GM12865 (cell line): ENCODE measurements at regions not wholly inside any gene's neighbourhood (a gene's known extent, or its start where the extent isn't known, plus 50 kb on each side); places are given as distances from the start of the nearest gene placed in this dataset.
"Not testable (repeated sequence)": the region's sequence is repeated elsewhere in the genome, so short reads cannot be mapped to it uniquely, and the experiment has no call there.

ENCODE experiments used
- DNase-seq: peaks from one replicate; pipeline ENCODE4 v3.0.0; 2010; ENCODE audit warnings: low read depth
- H3K4me3 ChIP-seq: 2 replicates; pipeline ENCODE4 v1.5.1; 2011; ENCODE audit warnings: mild to moderate bottlenecking, low read depth, low read length, control low read depth
- TF ChIP-seq, protein P1 (sequence below): IDR thresholded peaks from 2 replicates; pipeline ENCODE4 v1.5.1; 2011; ENCODE audit warnings: low read length, control low read depth, low read depth, inconsistent platforms; ENCODE audit not compliant: insufficient read depth; ENCODE audit errors: missing control alignments

DNA sequence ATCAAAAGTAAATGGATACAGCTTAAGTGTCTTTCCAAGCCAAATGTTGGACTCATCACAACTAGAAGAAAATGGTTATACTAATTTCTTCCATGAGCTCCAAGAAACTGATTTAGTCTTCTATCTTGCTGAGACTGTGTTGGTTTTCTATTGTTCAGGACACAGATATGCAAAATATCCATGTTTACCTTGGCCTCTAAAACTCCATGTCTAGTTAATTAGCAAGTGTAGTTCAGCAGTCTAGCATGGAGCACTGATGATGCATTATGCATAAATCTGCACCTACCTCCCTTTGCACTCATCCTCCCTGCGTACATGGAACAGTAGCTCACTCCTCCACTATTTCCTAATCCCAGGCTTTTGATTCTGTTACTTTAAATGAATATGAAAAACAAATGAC, 731.4 kb upstream of the CHAC2 start:
- H3K4me3 ChIP-seq: no peak overlapping the region
- TF ChIP-seq, protein P1, sequence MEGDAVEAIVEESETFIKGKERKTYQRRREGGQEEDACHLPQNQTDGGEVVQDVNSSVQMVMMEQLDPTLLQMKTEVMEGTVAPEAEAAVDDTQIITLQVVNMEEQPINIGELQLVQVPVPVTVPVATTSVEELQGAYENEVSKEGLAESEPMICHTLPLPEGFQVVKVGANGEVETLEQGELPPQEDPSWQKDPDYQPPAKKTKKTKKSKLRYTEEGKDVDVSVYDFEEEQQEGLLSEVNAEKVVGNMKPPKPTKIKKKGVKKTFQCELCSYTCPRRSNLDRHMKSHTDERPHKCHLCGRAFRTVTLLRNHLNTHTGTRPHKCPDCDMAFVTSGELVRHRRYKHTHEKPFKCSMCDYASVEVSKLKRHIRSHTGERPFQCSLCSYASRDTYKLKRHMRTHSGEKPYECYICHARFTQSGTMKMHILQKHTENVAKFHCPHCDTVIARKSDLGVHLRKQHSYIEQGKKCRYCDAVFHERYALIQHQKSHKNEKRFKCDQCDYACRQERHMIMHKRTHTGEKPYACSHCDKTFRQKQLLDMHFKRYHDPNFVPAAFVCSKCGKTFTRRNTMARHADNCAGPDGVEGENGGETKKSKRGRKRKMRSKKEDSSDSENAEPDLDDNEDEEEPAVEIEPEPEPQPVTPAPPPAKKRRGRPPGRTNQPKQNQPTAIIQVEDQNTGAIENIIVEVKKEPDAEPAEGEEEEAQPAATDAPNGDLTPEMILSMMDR: no peak
- no peak for DNase-seq

DNA sequence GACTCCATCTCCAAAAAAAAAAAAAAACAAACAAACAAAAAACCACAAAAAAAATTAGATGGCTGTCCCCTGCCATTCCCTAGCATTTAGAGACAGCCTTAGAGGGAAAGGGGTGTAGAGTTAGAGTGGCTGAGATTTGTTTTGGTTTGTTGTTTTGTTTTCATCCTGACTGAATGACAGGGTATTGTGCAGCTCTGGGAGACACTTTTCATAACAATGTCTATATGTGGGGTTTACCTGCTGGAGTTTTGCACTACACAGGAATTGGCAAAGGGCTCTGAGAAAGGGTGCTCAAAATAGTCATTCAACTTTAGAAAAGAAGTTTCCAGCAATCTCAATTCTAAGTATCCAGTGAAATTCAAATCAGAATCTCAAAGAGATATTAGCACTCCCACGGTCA, 732.5 kb upstream of the CHAC2 start:
- TF ChIP-seq, protein P1: no peak
- no peak overlapping the region for H3K4me3 ChIP-seq
- DNase-seq: no peak

DNA sequence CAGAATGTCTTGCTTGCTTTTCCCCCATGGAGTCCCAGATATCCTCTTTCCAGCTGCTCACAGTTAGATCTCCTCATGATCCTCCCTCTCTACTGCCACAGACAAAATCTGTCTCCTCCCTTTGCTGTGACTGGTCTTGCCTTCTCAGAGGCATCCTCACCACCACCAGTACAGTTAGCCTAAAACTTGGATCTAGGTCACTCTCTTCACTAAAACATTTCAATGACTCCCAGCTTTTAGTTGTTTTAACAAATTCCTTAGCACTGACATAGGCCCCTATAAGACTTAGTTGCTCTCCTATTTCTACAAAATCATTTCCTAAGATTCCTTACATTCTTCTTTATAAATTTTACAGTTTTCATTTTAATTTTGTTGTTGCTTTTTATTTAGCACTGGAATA, 734.2 kb upstream of the CHAC2 start:
- TF ChIP-seq, protein P1: no peak
- DNase-seq: no peak
- H3K4me3 ChIP-seq: no peak overlapping the region

DNA sequence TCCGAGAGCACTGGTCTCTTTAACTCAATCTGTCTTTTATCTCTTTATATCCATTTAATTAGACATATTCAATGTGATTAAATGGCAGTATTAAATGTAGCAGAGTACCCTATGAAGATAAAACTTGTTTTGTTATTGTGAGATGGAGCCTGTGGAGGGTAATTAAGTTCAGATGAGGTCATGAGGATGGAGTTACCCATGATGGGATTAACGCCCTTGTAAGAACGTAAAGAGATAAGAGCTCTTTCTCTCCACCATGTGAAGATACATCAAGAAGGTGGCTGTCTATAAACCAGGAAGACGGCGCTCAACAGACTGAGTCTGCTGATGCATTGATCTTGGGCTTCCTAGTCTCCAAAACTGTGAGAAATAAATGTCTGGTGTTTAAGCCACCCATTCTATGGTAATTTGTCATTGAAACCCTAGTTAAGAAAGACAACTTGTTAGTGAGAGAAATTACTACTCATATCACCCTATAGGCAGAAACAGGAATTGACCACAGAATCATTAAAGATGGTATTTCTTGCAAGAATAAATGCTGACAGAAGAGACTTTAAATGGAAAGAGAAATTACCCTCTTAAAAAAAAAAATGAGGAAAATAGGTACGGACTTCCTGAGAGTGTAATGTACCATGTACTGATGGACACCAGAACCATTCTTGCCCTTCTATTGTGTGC, 738.7 kb upstream of the CHAC2 start:
- no peak for DNase-seq

DNA sequence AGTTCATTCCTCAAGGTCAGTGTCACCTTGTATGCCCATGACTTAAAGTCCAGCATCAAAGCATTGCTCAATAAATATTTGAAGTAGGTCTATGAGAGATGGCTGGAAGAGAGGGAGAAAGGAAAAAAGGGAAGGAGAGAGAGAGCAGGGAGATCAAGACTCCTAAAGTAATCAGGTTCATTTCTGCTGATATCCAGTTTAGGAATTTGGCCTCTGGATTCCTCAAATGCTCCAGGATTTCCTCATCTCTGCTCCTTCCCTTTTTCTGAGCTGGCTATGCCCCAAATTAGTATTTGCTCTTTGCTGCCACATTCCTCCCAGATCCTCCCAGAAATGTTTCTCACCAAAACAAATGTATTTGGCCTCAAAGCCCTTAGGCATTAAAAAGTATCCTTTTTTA, 739.4 kb upstream of the CHAC2 start:
- TF ChIP-seq, protein P1: no peak
- DNase-seq: no peak
- H3K4me3 ChIP-seq: no peak overlapping the region

More for the DNA sequence above, 738.7 kb upstream of the CHAC2 start:
- TF ChIP-seq, protein P1: no peak
- no peak overlapping the region for H3K4me3 ChIP-seq

DNA sequence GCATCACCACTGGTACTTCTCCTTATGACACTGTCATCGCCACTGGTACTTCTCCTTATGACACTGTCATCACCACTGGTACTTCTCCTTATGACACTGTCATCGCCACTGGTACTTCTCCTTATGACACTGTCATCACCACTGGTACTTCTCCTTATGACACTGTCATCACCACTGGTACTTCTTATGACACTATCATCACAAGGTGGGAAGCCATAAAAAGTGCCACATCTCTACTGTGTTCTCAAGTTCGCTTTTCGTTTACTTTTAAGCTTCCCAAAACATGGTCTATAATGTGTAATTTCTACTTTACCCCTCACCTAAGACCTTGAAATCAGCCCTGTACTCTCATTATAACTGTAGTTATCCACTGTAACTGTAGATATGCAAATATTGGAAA, 745.4 kb upstream of the CHAC2 start:
- H3K4me3 ChIP-seq, DNase-seq: not testable (repeated sequence)

DNA sequence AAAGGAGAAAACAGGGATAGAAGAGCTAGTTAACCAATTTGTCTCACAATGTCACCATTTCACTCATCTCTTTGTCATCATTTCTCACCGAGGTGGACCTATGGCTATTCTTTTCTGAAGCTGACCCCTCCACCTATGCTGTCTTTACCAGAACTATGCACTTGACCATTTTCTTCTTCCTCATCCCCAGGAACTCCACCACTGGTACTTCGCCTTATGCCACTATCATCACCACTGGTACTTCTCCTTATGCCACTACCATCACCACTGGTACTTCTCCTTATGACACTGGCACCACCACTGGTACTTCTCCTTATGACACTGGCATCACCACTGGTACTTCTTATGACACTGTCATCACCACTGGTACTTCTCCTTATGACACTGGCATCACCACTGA, 745.8 kb upstream of the CHAC2 start:
- no peak for DNase-seq
- TF ChIP-seq, protein P1: no peak
- H3K4me3 ChIP-seq: no peak overlapping the region

DNA sequence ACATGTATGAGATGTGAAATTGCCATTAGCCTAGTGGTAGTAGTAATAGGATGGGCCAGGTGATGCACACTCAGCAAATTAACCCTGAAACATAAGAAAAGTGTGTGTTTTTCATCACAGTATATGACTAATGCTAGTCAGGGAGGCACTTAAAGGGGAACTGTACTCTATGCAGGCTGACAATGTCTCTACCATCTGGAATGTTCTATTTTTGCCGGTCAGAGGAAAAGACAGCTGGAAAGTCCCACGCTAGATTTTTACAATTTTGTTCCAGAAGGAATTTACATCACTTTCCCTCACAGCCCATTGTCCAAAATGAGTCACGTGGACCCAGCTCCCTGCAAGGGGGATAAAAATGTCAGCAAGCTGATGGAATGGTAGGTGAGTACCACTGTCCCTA, 746.3 kb upstream of the CHAC2 start:
- TF ChIP-seq, protein P1: no peak
- no peak overlapping the region for H3K4me3 ChIP-seq
- no peak for DNase-seq
